K562 (cell line): ENCODE measurements at regions not wholly inside any gene's neighbourhood (a gene's known extent, or its start where the extent isn't known, plus 50 kb on each side); places are given as distances from the start of the nearest gene placed in this dataset.
A peak's percentile ranks its signal among the peaks of the same experiment; 100 is the strongest.

Source experiments
- ATAC-seq: fragments of 200-7000 bp; cut with Tn5 transposase; 3 replicates; pipeline ENCODE4 v1.9.1; 2020; ENCODE audit warnings: moderate library complexity
- BruUV-seq: library from RNA; stranded (reverse); fragments of 400-500 nt; replicated peaks from 2 replicates; lab custom pipeline; 2021; lab: Mats Ljungman, UMichigan
- CTCF ChIA-PET: fragments of 300-600 bp; formaldehyde crosslinking; extraction: SDS; loops from one replicate; lab custom pipeline; 2021; ENCODE audit warnings: low intra/inter-chr PET ratio; lab: Yijun Ruan, JAX
- POLR2A ChIA-PET: fragments of 300-600, 350-650 bp; sonication (Branson Sonifier 250); formaldehyde crosslinking; extraction: SDS; loops from one replicate; lab custom pipeline; 2021; ENCODE audit warnings: antibody characterized with exemption, inconsistent platforms; lab: Yijun Ruan, JAX
- DNase-seq, 4 experiments: peaks; one replicate each; pipeline versions ENCODE4 v3.0.0 to v3.0.0-alpha.2; 2011 to 2018; ENCODE audit warnings: low spot score in 3 of 4, mixed read lengths in 3 of 4; ENCODE audit errors: extremely low read depth in 1 of 4
- FAIRE-seq: peaks from 2 replicates; lab custom pipeline; 2011; peaks lifted over from hg19 to GRCh38; lab: Jason Lieb, UNC
- H2AFZ ChIP-seq: 2 replicates; pipeline ENCODE4 v1.6.0; 2011; ENCODE audit warnings: low read depth, low read length, control low read depth, inconsistent platforms
- H3K27ac ChIP-seq: fragments of 200-600 bp; 3 replicates; pipeline ENCODE4 v1.8.0; 2011; ENCODE audit warnings: low read depth, mild to moderate bottlenecking, control low read depth, inconsistent platforms, low read length, moderate library complexity, mixed read lengths; ENCODE audit errors: extremely low read depth
- H3K27me3 ChIP-seq, 2 experiments: fragments of 300-600 bp in 1 of 2; 2 replicates in 1 of 2; 3 replicates in 1 of 2; pipeline versions ENCODE4 v1.6.0 to v1.8.0; 2011; ENCODE audit warnings: inconsistent platforms in 2 of 2, low read length in 2 of 2, mild to moderate bottlenecking in 1 of 2, mixed read lengths in 1 of 2, moderate library complexity in 1 of 2; ENCODE audit not compliant: control insufficient read depth in 2 of 2, insufficient read depth in 2 of 2
- H3K36me3 ChIP-seq: fragments of 300-600 bp; 3 replicates; pipeline ENCODE4 v1.8.0; 2011; ENCODE audit warnings: mild to moderate bottlenecking, low read length, inconsistent platforms; ENCODE audit not compliant: control insufficient read depth, insufficient read depth
- H3K4me1 ChIP-seq, 2 experiments: fragments of 200-600 bp in 1 of 2; replicated peaks in 1 of 2; 2 replicates in 1 of 2; 3 replicates in 1 of 2; pipeline versions ENCODE4 v1.5.1 to v1.8.0; 2011; ENCODE audit warnings: inconsistent platforms in 2 of 2, low read length in 2 of 2, mild to moderate bottlenecking in 1 of 2, mixed read lengths in 1 of 2, moderate library complexity in 1 of 2; ENCODE audit not compliant: control insufficient read depth in 2 of 2, insufficient read depth in 2 of 2
- H3K4me2 ChIP-seq: 2 replicates; pipeline ENCODE4 v1.6.1; 2011; ENCODE audit warnings: low read length, control low read depth, inconsistent platforms, mixed read lengths; ENCODE audit not compliant: insufficient read depth
- H3K4me3 ChIP-seq: fragments of 200-600 bp; sonication (generic), shearing (Covaris generic); 2 replicates; pipeline ENCODE4 v1.5.1; 2016; ENCODE audit warnings: control low read depth, inconsistent platforms
- H3K79me2 ChIP-seq: fragments of 200-600 bp; 3 replicates; pipeline ENCODE4 v1.8.0; 2011; ENCODE audit warnings: low read length, inconsistent platforms; ENCODE audit not compliant: control insufficient read depth, insufficient read depth
- H3K9ac ChIP-seq, 2 experiments: 2 replicates each; pipeline versions ENCODE4 v1.6.0 to v1.6.1; 2011; ENCODE audit warnings: low read depth in 2 of 2, low read length in 2 of 2, control low read depth in 1 of 2, inconsistent platforms in 1 of 2, mild to moderate bottlenecking in 1 of 2, mixed read lengths in 1 of 2; ENCODE audit not compliant: insufficient read depth in 1 of 2
- H3K9me1 ChIP-seq: one replicate; pipeline ENCODE4 v1.6.0; 2011; ENCODE audit warnings: inconsistent platforms, mild to moderate bottlenecking, low read length, moderate library complexity; ENCODE audit not compliant: control insufficient read depth, insufficient read depth
- H3K9me3 ChIP-seq: replicated peaks from 2 replicates; pipeline ENCODE4 v1.5.1; 2011; ENCODE audit warnings: low read depth, low read length, inconsistent platforms; ENCODE audit not compliant: control insufficient read depth, insufficient read depth
- H4K20me1 ChIP-seq: replicated peaks from 2 replicates; pipeline ENCODE4 v1.6.1; 2011; ENCODE audit warnings: low read length, inconsistent platforms, mixed read lengths; ENCODE audit not compliant: control insufficient read depth, insufficient read depth
- CC2D1A ChIP-seq: fragments of 450-650 bp; IDR thresholded peaks from 2 replicates; pipeline ENCODE4 v1.6.1; 2017; ENCODE audit warnings: mild to moderate bottlenecking
- CEBPG ChIP-seq, 3 experiments: fragments of 200-800 bp in 1 of 3; sonication (Bioruptor generic) in 1 of 3; sonication (generic) in 1 of 3; formaldehyde crosslinking in 1 of 3; IDR thresholded peaks in 2 of 3; conservative IDR thresholded peaks in 1 of 3; 2 replicates each; pipeline versions ENCODE4 v1.6.1 to v1.8.0; 2016 to 2022; ENCODE audit warnings: missing compliant biosample characterization in 2 of 3, missing genetic modification characterization in 2 of 3, mild to moderate bottlenecking in 1 of 3, missing genetic modification reagents in 1 of 3
- JUND ChIP-seq, 2 experiments: IDR thresholded peaks; 2 replicates in 1 of 2; 3 replicates in 1 of 2; pipeline ENCODE4 v1.6.1; 2011; ENCODE audit warnings: borderline replicate concordance in 2 of 2, low read depth in 2 of 2, low read length in 2 of 2, improper control_type of control experiment in 1 of 2, missing biosample characterization in 1 of 2, missing genetic modification characterization in 1 of 2, missing genetic modification reagents in 1 of 2
- MAFG ChIP-seq: fragments of 450-650 bp; conservative IDR thresholded peaks from 2 replicates; pipeline ENCODE4 v1.6.1; 2016; ENCODE audit warnings: missing genetic modification characterization, missing compliant biosample characterization
- MECOM ChIP-seq: fragments of 250-450 bp; sonication (Bioruptor Pico); IDR thresholded peaks from 2 replicates; pipeline ENCODE4 v1.8.0; 2022; ENCODE audit warnings: inconsistent platforms
- MEIS2 ChIP-seq: fragments of 450-650 bp; IDR thresholded peaks from 2 replicates; pipeline ENCODE4 v1.6.1; 2014; ENCODE audit warnings: mild to moderate bottlenecking; ENCODE audit not compliant: partially characterized antibody
- NCOA1 ChIP-seq: fragments of 450-650 bp; IDR thresholded peaks from 2 replicates; pipeline ENCODE4 v1.6.1; 2016; ENCODE audit warnings: low read depth
- WGBS: fragments of 100-300 bp; shearing (Covaris generic); methylation state at CpG from one replicate; pipeline ENCODE4 v1.1.6; 2016; ENCODE audit warnings: low coverage, mixed read lengths; ENCODE audit not compliant: insufficient coverage; ENCODE audit errors: missing lambda C conversion rate; 5-methylcytosine and 5-hydroxymethylcytosine counted together
- in situ Hi-C: fragments of 300-500 bp; cut with MboI; formaldehyde crosslinking; loops from 4 replicates; pipeline ENCODE4 v1.15.0; 2018; ENCODE audit warnings: inconsistent platforms, mixed read lengths
- intact Hi-C: fragments of 100-400 bp; cut with micrococcal nuclease; formaldehyde crosslinking; loops from 2 replicates; pipeline ENCODE4 v1.14.2; 2022
- TF ChIP-seq, protein P1 (sequence below): IDR thresholded peaks from 2 replicates; pipeline ENCODE4 v1.6.1; 2011; ENCODE audit warnings: borderline replicate concordance, low read depth, mild to moderate bottlenecking, moderate library complexity, low read length; ENCODE audit not compliant: insufficient read depth, poor library complexity, severe bottlenecking
- TF ChIP-seq, protein P2 (sequence below): fragments of 250-450 bp; sonication (Bioruptor Pico); IDR thresholded peaks from 2 replicates; pipeline ENCODE4 v1.8.0; 2022; ENCODE audit warnings: inconsistent platforms, mild to moderate bottlenecking, moderate library complexity, borderline replicate concordance

DNA sequence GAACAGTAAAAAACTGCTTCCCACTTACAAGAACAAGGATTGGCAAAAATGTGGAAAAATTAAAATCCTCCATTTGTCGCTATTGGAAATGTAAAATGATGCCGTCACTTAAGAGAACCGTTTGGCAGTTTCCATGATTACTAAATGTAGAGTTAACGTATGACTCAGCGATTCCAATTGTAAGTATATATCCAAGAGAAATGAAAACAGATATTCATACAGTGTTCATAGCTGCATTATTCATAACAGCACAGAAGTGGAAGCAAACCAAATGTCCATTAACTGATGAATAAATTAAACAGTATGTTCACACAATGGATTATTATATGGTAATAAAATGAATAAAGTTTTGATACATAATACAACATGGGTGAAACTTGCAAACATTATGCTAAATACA lies 971.0 kb downstream of the AMY1C start:
- no TSS peak for BruUV-seq
- Histone ChIP-seq H3K9me3 (no peaks in the 10 kb centered on the region), H3K9me1 (no peaks in the 10 kb centered on the region), H3K9ac (no peak overlapping the region), H3K36me3 (no peaks in the 10 kb centered on the region), H3K79me2 (no peaks in the 10 kb centered on the region), H4K20me1 (no peaks in the 10 kb centered on the region), H2AFZ (no peak overlapping the region), H3K4me2 (no peak overlapping the region), H3K27me3 (no peaks in the 10 kb centered on the region), H3K27ac (no peak overlapping the region), H3K4me3 (no peak overlapping the region), H3K4me1 (no peaks in the 10 kb centered on the region)
- peak; percentile 25; the same call in 1 of the 2 replicates for TF ChIP-seq MAFG (tag)
- TF ChIP-seq MECOM (CRISPR knock-in tag): no peak
- intact Hi-C loops: no loop called here
- no peak for ATAC-seq
- DNase-seq: no peak
- CTCF ChIA-PET: no interaction called here
- in situ Hi-C loops: no loop called here
- FAIRE-seq: no peak
- POLR2A ChIA-PET: no interaction called here
- WGBS: 0% methylated on average over 5 of the region's 5 CpGs

DNA sequence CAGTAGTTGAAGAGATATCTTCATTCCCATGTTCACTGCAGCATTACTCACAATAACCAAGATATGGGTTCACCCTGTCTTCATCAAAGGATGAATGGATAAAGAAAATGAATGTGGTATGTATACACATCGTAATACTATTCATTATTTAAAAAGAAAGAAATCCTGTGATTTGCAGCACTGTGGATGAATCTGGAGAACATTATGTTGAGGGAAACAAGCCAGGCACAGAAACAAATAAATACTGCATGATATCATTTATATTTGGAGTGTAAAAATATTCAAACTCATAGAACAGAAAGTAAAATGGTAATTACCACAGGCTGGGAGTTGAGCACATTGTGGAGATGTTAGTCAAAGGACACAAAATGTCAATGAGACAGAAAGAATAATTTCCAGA lies 977.2 kb downstream of the AMY1C start:
- WGBS: 0% methylated on average over 1 of the region's 1 CpG
- Histone ChIP-seq H4K20me1 (no peaks in the 10 kb centered on the region), H3K9me3 (no peaks in the 10 kb centered on the region), H3K27ac (no peak overlapping the region), H3K36me3 (no peaks in the 10 kb centered on the region), H3K9me1 (no peaks in the 10 kb centered on the region), H3K9ac (no peak overlapping the region), H3K4me2 (no peak overlapping the region), H3K4me3 (no peak overlapping the region), H2AFZ (no peak overlapping the region), H3K79me2 (no peaks in the 10 kb centered on the region), H3K4me1 (no peaks in the 10 kb centered on the region), H3K27me3 (no peaks in the 10 kb centered on the region)
- ATAC-seq (no peak), FAIRE-seq (no peak), DNase-seq (no peak)
- in situ Hi-C loops (no loop called here), intact Hi-C loops (no loop called here)
- ChIA-PET POLR2A (no interaction called here), CTCF (no interaction called here)
- BruUV-seq: no TSS peak
- TF ChIP-seq MEIS2 (no peak), CEBPG (CRISPR knock-in tag; IDR thresholded peaks at IDR 0.05) (no peak), CEBPG (tag; conservative IDR thresholded peaks at IDR 0.05 in 1 of 2, IDR thresholded peaks at IDR 0.05 in 1 of 2) (no peak), CC2D1A (no peak), JUND (IDR thresholded peaks at IDR 0.05; ENCODE audit: borderline replicate concordance, low read depth, low read length) (no peak), JUND (tag; IDR thresholded peaks at IDR 0.05; ENCODE audit: borderline replicate concordance, low read depth, low read length) (no peak), NCOA1 (no peak)
- TF ChIP-seq, protein P1, sequence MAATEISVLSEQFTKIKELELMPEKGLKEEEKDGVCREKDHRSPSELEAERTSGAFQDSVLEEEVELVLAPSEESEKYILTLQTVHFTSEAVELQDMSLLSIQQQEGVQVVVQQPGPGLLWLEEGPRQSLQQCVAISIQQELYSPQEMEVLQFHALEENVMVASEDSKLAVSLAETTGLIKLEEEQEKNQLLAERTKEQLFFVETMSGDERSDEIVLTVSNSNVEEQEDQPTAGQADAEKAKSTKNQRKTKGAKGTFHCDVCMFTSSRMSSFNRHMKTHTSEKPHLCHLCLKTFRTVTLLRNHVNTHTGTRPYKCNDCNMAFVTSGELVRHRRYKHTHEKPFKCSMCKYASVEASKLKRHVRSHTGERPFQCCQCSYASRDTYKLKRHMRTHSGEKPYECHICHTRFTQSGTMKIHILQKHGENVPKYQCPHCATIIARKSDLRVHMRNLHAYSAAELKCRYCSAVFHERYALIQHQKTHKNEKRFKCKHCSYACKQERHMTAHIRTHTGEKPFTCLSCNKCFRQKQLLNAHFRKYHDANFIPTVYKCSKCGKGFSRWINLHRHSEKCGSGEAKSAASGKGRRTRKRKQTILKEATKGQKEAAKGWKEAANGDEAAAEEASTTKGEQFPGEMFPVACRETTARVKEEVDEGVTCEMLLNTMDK: no peak
- TF ChIP-seq, protein P2, sequence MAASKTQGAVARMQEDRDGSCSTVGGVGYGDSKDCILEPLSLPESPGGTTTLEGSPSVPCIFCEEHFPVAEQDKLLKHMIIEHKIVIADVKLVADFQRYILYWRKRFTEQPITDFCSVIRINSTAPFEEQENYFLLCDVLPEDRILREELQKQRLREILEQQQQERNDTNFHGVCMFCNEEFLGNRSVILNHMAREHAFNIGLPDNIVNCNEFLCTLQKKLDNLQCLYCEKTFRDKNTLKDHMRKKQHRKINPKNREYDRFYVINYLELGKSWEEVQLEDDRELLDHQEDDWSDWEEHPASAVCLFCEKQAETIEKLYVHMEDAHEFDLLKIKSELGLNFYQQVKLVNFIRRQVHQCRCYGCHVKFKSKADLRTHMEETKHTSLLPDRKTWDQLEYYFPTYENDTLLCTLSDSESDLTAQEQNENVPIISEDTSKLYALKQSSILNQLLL: no peak
